H1 (cell line): ENCODE measurements at regions not wholly inside any gene's neighbourhood (a gene's known extent, or its start where the extent isn't known, plus 50 kb on each side); places are given as distances from the start of the nearest gene placed in this dataset.
A peak's percentile ranks its signal among the peaks of the same experiment; 100 is the strongest.

ENCODE experiments used
- CTCF ChIA-PET: fragments of 300-600 bp; sonication (Branson Sonifier 250); formaldehyde crosslinking; loops from one replicate; lab custom pipeline; 2021; ENCODE audit not compliant: partially characterized antibody; lab: Charles Lee
- POLR2A ChIA-PET: fragments of 300-600 bp; sonication (Branson Sonifier 250); formaldehyde crosslinking; loops from one replicate; lab custom pipeline; 2021; ENCODE audit warnings: inconsistent platforms; ENCODE audit not compliant: partially characterized antibody; lab: Charles Lee
- DNase-seq, 2 experiments: peaks; one replicate each; pipeline versions ENCODE4 v3.0.0 to v3.0.0-alpha.2; 2010 to 2022; ENCODE audit warnings: low spot score in 2 of 2, low read depth in 1 of 2, mixed read lengths in 1 of 2
- FAIRE-seq: peaks from 2 replicates; lab custom pipeline; 2011; peaks lifted over from hg19 to GRCh38; lab: Jason Lieb, UNC
- H2AFZ ChIP-seq: 2 replicates; pipeline ENCODE4 v1.8.1; 2012; ENCODE audit warnings: low read length, inconsistent platforms
- H2AK5ac ChIP-seq: 2 replicates; pipeline ENCODE4 v1.6.1; 2013; ENCODE audit warnings: low read depth, low read length
- H2BK120ac ChIP-seq: replicated peaks from 2 replicates; pipeline ENCODE3; 2013; ENCODE audit warnings: low read depth, low read length, inconsistent platforms
- H2BK12ac ChIP-seq: 2 replicates; pipeline ENCODE4 v1.6.1; 2013; ENCODE audit warnings: low read depth, low read length
- H2BK15ac ChIP-seq: 2 replicates; pipeline ENCODE4 v1.6.1; 2013; ENCODE audit warnings: low read length
- H2BK20ac ChIP-seq: 2 replicates; pipeline ENCODE4 v1.6.1; 2013; ENCODE audit warnings: low read length
- H2BK5ac ChIP-seq: 2 replicates; pipeline ENCODE4 v1.6.1; 2013; ENCODE audit warnings: low read depth, low read length
- H3K14ac ChIP-seq: 2 replicates; pipeline ENCODE4 v1.6.1; 2013; ENCODE audit warnings: inconsistent platforms; ENCODE audit not compliant: insufficient read length
- H3K18ac ChIP-seq: 2 replicates; pipeline ENCODE4 v1.6.1; 2013; ENCODE audit warnings: low read length; ENCODE audit errors: extremely low read depth
- H3K23ac ChIP-seq: 2 replicates; pipeline ENCODE4 v1.6.1; 2013; ENCODE audit warnings: inconsistent platforms; ENCODE audit not compliant: insufficient read length
- H3K23me2 ChIP-seq: 2 replicates; pipeline ENCODE4 v1.6.1; 2013; ENCODE audit warnings: low read depth, low read length
- H3K27ac ChIP-seq: 2 replicates; pipeline ENCODE4 v1.6.1; 2011; ENCODE audit warnings: low read depth, low read length, inconsistent platforms
- H3K27me3 ChIP-seq, 4 experiments: replicated peaks in 1 of 4; 1 replicate in 1 of 4; 2 replicates in 3 of 4; pipeline versions ENCODE4 v1.6.1 to v1.8.1; 2011 to 2013; ENCODE audit warnings: low read length in 3 of 4, mild to moderate bottlenecking in 3 of 4, inconsistent platforms in 2 of 4, mixed read lengths in 2 of 4, moderate library complexity in 1 of 4; ENCODE audit not compliant: control insufficient read depth in 3 of 4, insufficient read depth in 3 of 4; ENCODE audit errors: extremely low read depth in 1 of 4
- H3K36me3 ChIP-seq, 4 experiments: 2 replicates each; pipeline versions ENCODE4 v1.6.1 to v1.8.1; 2011 to 2013; ENCODE audit warnings: mild to moderate bottlenecking in 4 of 4, low read length in 3 of 4, moderate library complexity in 2 of 4, control low read depth in 1 of 4, inconsistent platforms in 1 of 4; ENCODE audit not compliant: insufficient read depth in 4 of 4, control insufficient read depth in 2 of 4
- H3K4ac ChIP-seq: replicated peaks from 2 replicates; pipeline ENCODE3; 2013; ENCODE audit warnings: low read length, low read depth, mixed read lengths, inconsistent platforms; ENCODE audit not compliant: insufficient read length
- H3K4me1 ChIP-seq, 4 experiments: replicated peaks in 1 of 4; 1 replicate in 1 of 4; 2 replicates in 3 of 4; pipeline versions ENCODE4 v1.6.1 to v1.8.1; 2011 to 2013; ENCODE audit warnings: low read length in 3 of 4, inconsistent platforms in 2 of 4, mixed read lengths in 1 of 4; ENCODE audit not compliant: insufficient read depth in 4 of 4, control insufficient read depth in 3 of 4
- H3K4me2 ChIP-seq, 2 experiments: 2 replicates each; pipeline versions ENCODE4 v1.6.1 to v1.8.1; 2011 to 2013; ENCODE audit warnings: low read depth in 2 of 2, low read length in 2 of 2, control low read depth in 1 of 2, inconsistent platforms in 1 of 2, mild to moderate bottlenecking in 1 of 2; ENCODE audit not compliant: insufficient read depth in 1 of 2
- H3K4me3 ChIP-seq, 4 experiments: fragments of 200-600, 300-600 bp in 1 of 4; sonication (generic), shearing (Covaris generic), sonication (Bioruptor Twin) in 1 of 4; 2 replicates each; pipeline versions ENCODE4 v1.5.1 to v1.8.1; 2011 to 2016; ENCODE audit warnings: low read length in 4 of 4, low read depth in 3 of 4, control low read depth in 2 of 4, inconsistent platforms in 2 of 4, mild to moderate bottlenecking in 2 of 4, mixed read lengths in 1 of 4, moderate library complexity in 1 of 4; ENCODE audit not compliant: insufficient read depth in 2 of 4; ENCODE audit errors: extremely low read depth in 1 of 4
- H3K56ac ChIP-seq: replicated peaks from 2 replicates; pipeline ENCODE3; 2013; ENCODE audit warnings: low read depth, mild to moderate bottlenecking, mixed read lengths, low read length, inconsistent platforms; ENCODE audit not compliant: insufficient read length
- H3K79me1 ChIP-seq: 2 replicates; pipeline ENCODE4 v1.6.1; 2013; ENCODE audit warnings: low read depth, low read length, control low read depth
- H3K79me2 ChIP-seq, 2 experiments: 2 replicates each; pipeline versions ENCODE4 v1.6.1 to v1.8.1; 2012 to 2013; ENCODE audit warnings: low read length in 2 of 2, mild to moderate bottlenecking in 2 of 2, inconsistent platforms in 1 of 2; ENCODE audit not compliant: insufficient read depth in 2 of 2, control insufficient read depth in 1 of 2
- H3K9ac ChIP-seq, 4 experiments: replicated peaks in 1 of 4; 1 replicate in 1 of 4; 2 replicates in 3 of 4; pipeline versions ENCODE4 v1.6.1 to v1.8.1; 2011 to 2013; ENCODE audit warnings: low read depth in 3 of 4, low read length in 3 of 4, control low read depth in 2 of 4, mild to moderate bottlenecking in 2 of 4, moderate library complexity in 2 of 4, inconsistent platforms in 1 of 4; ENCODE audit errors: extremely low read depth in 1 of 4
- H3K9me3 ChIP-seq, 2 experiments: 2 replicates each; pipeline versions ENCODE4 v1.6.1 to v1.8.1; 2012 to 2013; ENCODE audit warnings: mild to moderate bottlenecking in 2 of 2, moderate library complexity in 2 of 2, control low read depth in 1 of 2, inconsistent platforms in 1 of 2, low read depth in 1 of 2, low read length in 1 of 2, mixed read lengths in 1 of 2; ENCODE audit not compliant: insufficient read depth in 2 of 2
- H4K20me1 ChIP-seq, 2 experiments: replicated peaks in 1 of 2; 2 replicates each; pipeline versions ENCODE3 to v1.8.1; 2011 to 2013; ENCODE audit warnings: inconsistent platforms in 2 of 2, low read length in 2 of 2, mild to moderate bottlenecking in 1 of 2; ENCODE audit not compliant: insufficient read depth in 2 of 2, control insufficient read depth in 1 of 2
- H4K5ac ChIP-seq: 2 replicates; pipeline ENCODE4 v1.6.1; 2013; ENCODE audit warnings: low read length, low read depth, mixed read lengths, inconsistent platforms; ENCODE audit not compliant: insufficient read length
- H4K8ac ChIP-seq: 2 replicates; pipeline ENCODE4 v1.8.0; 2013; ENCODE audit warnings: mild to moderate bottlenecking, moderate library complexity, low read length, inconsistent platforms; ENCODE audit not compliant: insufficient read depth; ENCODE audit errors: extremely low read depth
- H4K91ac ChIP-seq: replicated peaks from 2 replicates; pipeline ENCODE3; 2013; ENCODE audit warnings: low read length, mixed read lengths, inconsistent platforms; ENCODE audit not compliant: insufficient read length
- ATF2 ChIP-seq: IDR thresholded peaks from 2 replicates; pipeline ENCODE4 v1.6.1; 2012; ENCODE audit warnings: low read length, inconsistent platforms
- E2F6 ChIP-seq: IDR thresholded peaks from 2 replicates; pipeline ENCODE4 v1.6.1; 2012; ENCODE audit warnings: inconsistent platforms
- EP300 ChIP-seq, 2 experiments: IDR thresholded peaks; 1 replicate in 1 of 2; 2 replicates in 1 of 2; pipeline ENCODE4 v1.6.1; 2011 to 2012; ENCODE audit warnings: low read depth in 2 of 2, low read length in 2 of 2, mild to moderate bottlenecking in 2 of 2, borderline replicate concordance in 1 of 2, inconsistent platforms in 1 of 2, moderate library complexity in 1 of 2
- KDM1A ChIP-seq: fragments of 200-600, 300-600 bp; sonication (generic); IDR thresholded peaks from 2 replicates; pipeline ENCODE4 v1.7.1; 2016; ENCODE audit warnings: mild to moderate bottlenecking, low read length, borderline replicate concordance
- SIN3A ChIP-seq, 2 experiments: IDR thresholded peaks in 1 of 2; conservative IDR thresholded peaks in 1 of 2; 2 replicates each; pipeline ENCODE4 v1.6.1; 2011 to 2012; ENCODE audit warnings: low read length in 2 of 2, improper control_type of control experiment in 1 of 2, low read depth in 1 of 2, mild to moderate bottlenecking in 1 of 2
- SIRT6 ChIP-seq: IDR thresholded peaks from one replicate; pipeline ENCODE4 v1.7.1; 2012; ENCODE audit warnings: low read length, inconsistent platforms
- WGBS, 2 experiments: shearing (Covaris generic) in 1 of 2; methylation state at CpG; one replicate each; pipeline versions ENCODE4 v1.1.6 to v1.1.7; 2013 to 2015; ENCODE audit warnings: low lambda C conversion rate in 2 of 2, mixed read lengths in 2 of 2, inconsistent platforms in 1 of 2, low coverage in 1 of 2, missing lambda C conversion rate in 1 of 2; ENCODE audit not compliant: insufficient replicate concordance in 2 of 2, insufficient coverage in 1 of 2, insufficient read length in 1 of 2; ENCODE audit errors: extremely low coverage in 1 of 2, missing lambda C conversion rate in 1 of 2; 5-methylcytosine and 5-hydroxymethylcytosine counted together

- peaks cover 0 to 2% (median 0%) of the 10 kb centered on the region in 4 experiments; a peak in 2 of 7 replicates for H3K4me1 ChIP-seq
- H3K56ac ChIP-seq = no peak overlapping the region
- 75% methylated on average over 4 of the region's 4 CpGs; no CpG with 5 or more reads in 1 of the 2 experiments for WGBS, 2 experiments
- no peaks in the 10 kb centered on the region for H3K79me1 ChIP-seq
- no peak overlapping the region for H4K91ac ChIP-seq
- no peak overlapping the region for H3K14ac ChIP-seq
- H4K20me1 ChIP-seq = no peaks in the 10 kb centered on the region
- 0 out of 2 replicates have a peak overlapping the region, but pooled peaks have one; percentile 49 for H2BK15ac ChIP-seq
- no peak overlapping the region for H3K9ac ChIP-seq
- no peaks in the 10 kb centered on the region for H3K79me2 ChIP-seq
- DNase-seq (no peak), FAIRE-seq (no peak)
- no peak overlapping the region for H2BK20ac ChIP-seq
- no peak overlapping the region for H2AK5ac ChIP-seq
- no peak overlapping the region for H3K4me3 ChIP-seq
- H3K27me3 ChIP-seq = peaks cover 0 to 1% (median 0%) of the 10 kb centered on the region in 4 experiments; a peak in 1 of 7 replicates
- H4K8ac ChIP-seq = no peak overlapping the region
- H2BK120ac ChIP-seq = no peak overlapping the region
- H4K5ac ChIP-seq = no peak overlapping the region
- no peak overlapping the region for H2BK5ac ChIP-seq
- H3K23me2 ChIP-seq = no peaks in the 10 kb centered on the region
- H3K4ac ChIP-seq = no peak overlapping the region
- H2AFZ ChIP-seq = no peak overlapping the region
- no peaks in the 10 kb centered on the region for H3K9me3 ChIP-seq
- H2BK12ac ChIP-seq = no peak overlapping the region
- H3K4me2 ChIP-seq = no peak overlapping the region
- ChIA-PET CTCF (interaction anchor here (0.6 to 1.4 kb wide), 2 partner anchors 11 to 1097 kb away, joined by 3 read pairs; no protein-coding TSS in a partner anchor), POLR2A (no interaction called here)
- H3K23ac ChIP-seq = no peak overlapping the region
- no peak overlapping the region for H3K18ac ChIP-seq
- no peaks in the 10 kb centered on the region for H3K36me3 ChIP-seq
- TF ChIP-seq SIN3A (conservative IDR thresholded peaks at IDR 0.05 in 1 of 2, IDR thresholded peaks at IDR 0.05 in 1 of 2; ENCODE audit: low read depth in 1 of 2, low read length in 2 of 2) (no peak), EP300 (IDR thresholded peaks at IDR 0.05; ENCODE audit: borderline replicate concordance in 1 of 2, low read depth in 2 of 2, low read length in 2 of 2) (no peak), SIRT6 (no peak), E2F6 (no peak), KDM1A (no peak), ATF2 (no peak)
- TF ChIP-seq, all 59 proteins: peak for 0
- H3K27ac ChIP-seq = no peak overlapping the region
Measured at GRCh38 chr16:6603780-6604325, 728.8 kb upstream of the RBFOX1 start.
